Fibroblast of upper back skin (primary cell): ENCODE measurements at regions not wholly inside any gene's neighbourhood (a gene's known extent, or its start where the extent isn't known, plus 50 kb on each side); places are given as distances from the start of the nearest gene placed in this dataset.

Source experiments
- DNase-seq: peaks from one replicate; pipeline ENCODE4 v3.0.0-alpha.2; 2013

DNA sequence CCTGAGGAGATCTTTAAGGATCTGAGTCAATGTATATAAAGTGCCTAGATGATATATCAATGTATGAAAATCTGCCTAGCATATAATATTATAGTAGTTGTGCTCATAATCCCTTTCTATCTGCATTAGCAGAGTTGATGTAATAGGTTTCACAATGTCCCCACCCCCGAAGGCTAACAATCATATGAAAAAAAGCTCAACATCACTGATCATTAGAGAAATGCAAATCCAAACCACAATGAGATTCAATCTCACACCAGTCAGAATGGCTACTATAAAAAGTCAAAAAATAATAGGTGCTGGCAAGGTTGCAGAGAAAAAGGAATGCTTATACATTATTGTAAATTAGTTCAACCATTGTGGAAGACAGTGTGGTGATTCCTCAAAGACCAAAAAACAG, 147.8 kb upstream of the DPT start:
- no peak for DNase-seq

DNA sequence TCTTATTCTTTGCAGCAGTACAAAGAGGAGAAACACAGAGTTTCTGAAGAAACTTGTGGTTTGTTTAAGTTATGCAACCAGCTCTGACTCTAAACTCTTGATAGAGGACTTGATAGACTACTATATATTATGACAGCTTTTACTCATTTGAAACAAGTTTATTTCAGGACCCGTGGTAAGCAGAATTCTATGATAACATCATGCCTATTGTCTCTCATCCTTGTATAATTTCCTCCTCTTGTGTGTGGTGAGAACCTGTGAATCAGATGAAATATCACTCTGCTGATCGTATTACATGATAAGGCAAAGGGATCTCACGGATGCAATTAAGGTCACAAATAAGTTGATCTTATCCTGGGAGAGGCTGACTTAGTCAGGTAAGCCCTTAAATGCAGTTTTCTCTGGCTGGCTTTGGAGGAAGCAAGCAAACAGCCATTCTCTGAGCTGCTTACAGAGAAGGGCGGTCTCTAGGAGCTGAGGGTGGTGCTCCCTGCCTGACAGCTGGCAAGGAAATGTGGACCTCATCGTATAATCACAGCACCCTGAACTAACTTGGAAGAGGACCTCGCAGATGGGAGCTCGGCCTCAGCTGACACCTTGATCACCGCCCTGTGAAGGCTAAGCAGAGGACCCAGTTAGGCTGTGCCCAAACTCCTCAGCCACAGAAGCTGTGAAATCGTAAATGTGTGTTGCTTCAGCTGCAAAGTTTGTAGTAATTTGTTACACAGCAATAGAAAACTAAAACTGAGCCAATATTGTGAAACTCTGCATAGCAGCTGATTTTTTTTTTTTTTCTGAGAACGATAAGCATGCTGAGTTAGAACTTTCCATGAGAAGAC, 151.1 kb upstream of the DPT start:
- DNase-seq = peak; percentile 23

GRCh38 chr1:168881656-168882260, 152.8 kb upstream of the DPT start:
- no peak for DNase-seq

- no peak for DNase-seq
Observed at GRCh38 chr1:168887381-168887780, 158.4 kb upstream of the DPT start.

DNA sequence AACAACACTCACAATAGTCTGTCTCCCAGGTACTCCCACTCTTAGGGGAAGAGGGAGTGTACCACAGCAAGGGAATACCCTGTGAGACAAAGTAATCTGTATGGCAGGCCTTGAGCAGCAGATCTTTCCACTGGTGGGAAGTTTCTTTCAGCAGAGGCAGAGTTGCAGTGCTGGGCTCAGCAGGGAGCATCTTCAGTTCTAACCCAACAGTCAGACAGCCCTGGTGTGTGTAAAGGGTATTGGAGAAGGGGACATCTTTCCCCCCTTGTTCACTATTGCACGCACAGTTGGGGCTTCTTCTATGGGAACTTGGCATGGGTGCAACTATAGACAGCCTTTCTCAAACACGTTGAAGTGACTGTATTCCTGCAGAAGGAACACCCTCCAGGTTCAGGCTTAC, 159.4 kb upstream of the DPT start:
- no peak for DNase-seq

DNA sequence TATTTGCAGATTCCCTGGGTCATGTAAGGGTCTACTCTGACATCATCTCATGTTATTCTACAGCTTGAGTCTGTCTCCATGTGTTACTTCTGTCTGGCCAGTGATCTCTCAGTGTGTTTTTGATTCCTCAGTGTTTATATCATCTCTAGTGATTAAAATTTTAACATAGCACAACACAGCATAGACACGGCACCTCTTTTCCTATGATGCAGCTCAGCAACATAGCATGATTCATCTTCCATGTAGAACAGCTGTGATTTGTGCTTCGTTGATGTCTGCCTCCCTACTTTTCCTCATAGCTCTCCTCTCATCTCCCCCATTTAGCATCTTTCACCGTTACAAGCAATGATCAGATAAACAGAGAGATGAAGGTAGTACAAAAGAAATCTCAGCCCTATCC, 163.9 kb upstream of the DPT start:
- DNase-seq = peak; percentile 11

GRCh38 chr1:168893359-168893801, 164.4 kb upstream of the DPT start:
- DNase-seq = peak; percentile 24

DNA sequence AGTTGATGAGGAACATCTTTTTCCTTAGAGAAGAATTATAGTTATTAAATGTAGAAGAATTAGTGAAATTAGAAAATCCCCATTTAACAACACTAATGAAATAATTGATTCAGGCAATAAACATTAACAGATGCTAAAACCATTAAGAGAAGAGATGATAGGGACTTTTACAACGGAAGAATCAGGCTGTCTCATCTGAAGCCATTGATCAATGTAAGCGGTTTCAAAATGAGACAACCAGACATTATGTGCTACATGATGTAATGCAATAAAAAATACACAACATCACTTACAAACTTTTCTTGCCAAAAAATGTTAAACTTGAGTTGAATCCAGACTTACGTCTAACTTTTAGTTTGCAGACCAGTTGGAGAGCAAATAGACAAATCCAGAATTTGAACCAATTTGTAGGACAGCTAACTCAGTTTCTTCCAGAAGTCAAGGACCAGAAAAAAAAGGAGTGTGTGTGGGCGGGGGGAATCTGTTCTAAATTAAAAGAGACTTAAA, 165.4 kb upstream of the DPT start:
- peak; percentile 24 for DNase-seq

GRCh38 chr1:168897249-168897648, 168.2 kb upstream of the DPT start:
- no peak for DNase-seq

DNA sequence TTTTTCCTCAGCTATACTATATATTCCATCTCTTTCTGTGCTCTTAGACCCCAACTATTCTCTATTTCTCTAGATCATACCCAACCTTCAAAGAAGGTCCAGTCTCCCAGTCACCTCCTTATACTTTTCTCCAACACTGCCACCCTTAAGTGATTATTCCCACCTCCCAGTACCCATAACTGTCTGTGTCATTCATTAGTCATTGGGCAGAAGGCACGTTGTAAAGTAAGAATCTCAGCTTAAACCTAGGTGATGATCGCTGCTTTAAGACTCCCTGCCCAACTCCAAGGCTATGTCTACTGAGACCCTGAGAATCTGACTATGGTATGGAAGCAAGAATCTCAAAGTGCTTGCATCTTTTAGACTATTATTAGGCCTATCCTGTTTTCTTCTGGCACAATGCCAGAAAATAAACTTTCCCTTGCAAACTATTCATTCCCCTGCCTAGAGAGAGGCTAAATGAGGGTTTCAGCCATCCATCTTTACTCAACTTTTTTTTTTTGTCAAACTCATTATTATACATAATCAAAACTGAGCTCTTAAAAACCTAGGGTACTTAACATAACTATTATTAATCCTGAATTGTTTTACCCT, 174.3 kb upstream of the DPT start:
- DNase-seq = no peak

- no peak for DNase-seq
Observed at GRCh38 chr1:168905633-168906032, 176.6 kb upstream of the DPT start.

DNA sequence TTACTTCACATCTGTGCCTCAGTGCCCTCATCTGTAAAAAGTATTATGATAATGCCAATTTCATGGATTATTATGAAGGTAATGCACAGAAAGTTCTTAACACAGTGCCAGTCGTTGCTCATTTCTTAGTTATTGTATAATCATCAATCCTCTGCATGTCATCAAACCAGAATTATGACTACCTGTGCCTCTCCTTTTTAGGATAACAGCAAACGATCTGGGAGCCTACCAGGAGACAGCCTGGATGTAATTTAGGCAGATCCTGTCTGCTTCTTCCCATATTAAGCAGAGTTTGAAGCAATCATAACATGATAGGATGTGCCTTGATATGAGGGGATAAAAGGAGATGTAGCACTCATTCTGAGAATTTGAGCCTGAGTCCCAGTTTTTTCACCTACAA, 177.4 kb upstream of the DPT start:
- no peak for DNase-seq

GRCh38 chr1:168907053-168907452, 178.0 kb upstream of the DPT start:
- no peak for DNase-seq

- no peak for DNase-seq
Observed at GRCh38 chr1:168907786-168908348, 178.9 kb upstream of the DPT start.

DNA sequence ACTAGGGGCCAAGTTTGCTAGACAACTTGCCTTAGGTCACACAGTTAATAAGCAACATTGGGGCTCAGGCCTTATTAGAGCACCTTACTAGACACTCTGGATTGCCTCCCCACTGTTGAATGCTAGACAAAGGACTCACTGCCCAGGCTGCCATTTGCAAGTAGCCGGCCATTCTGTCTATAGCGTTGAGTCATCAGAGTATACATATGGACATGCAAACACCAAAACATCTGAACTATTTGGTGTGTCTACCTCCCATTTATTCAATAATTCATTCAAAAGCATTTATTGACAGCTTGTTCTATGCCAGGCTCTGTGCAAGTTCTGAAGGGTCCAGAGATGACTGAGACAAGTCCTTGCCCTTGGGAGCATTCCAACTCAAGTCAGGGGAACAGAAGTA, 181.4 kb upstream of the DPT start:
- DNase-seq = no peak

GRCh38 chr1:168911370-168911769, 182.4 kb upstream of the DPT start:
- no peak for DNase-seq

- no peak for DNase-seq
Observed at GRCh38 chr1:168913711-168914463, 184.9 kb upstream of the DPT start.

DNA sequence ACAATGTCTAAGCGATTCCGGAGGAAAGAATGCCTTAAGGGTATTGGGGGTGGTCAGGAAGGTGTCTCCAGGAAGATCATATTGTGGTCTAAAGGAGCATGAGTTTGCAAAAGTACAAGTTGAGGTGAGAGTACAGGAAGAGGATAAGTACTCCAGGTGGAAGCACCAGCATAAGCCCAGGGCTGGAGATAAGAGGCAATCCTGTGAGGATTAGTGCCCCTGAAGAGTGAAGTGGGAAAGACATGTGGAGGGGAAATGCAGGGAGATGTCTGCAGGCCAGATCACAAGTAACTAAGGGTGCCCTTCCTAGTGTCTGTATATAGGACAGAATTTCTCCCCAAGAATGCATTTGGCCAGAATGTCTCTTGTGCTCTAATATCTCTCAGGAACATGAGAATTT, 188.3 kb upstream of the DPT start:
- DNase-seq = no peak

DNA sequence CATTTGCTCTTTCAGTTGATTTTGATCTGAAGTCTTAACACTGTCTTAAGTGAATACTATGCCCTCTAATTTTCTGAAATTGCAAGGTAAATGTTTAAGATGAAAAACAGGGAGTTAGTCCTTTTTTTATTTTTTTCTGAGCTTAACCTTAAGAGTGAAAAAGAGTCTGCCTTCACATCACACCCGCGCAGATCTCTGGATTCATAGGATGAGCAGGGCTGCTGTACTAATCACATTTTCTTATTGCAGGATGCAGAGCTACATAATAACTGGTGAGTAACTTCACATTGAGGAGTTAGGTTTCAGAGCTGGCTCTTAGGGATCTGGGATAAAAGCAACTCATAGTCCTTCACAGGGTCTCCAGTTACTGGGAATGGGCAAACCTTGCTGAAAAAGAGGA, 188.7 kb upstream of the ATP1B1 start:
- DNase-seq = no peak

DNA sequence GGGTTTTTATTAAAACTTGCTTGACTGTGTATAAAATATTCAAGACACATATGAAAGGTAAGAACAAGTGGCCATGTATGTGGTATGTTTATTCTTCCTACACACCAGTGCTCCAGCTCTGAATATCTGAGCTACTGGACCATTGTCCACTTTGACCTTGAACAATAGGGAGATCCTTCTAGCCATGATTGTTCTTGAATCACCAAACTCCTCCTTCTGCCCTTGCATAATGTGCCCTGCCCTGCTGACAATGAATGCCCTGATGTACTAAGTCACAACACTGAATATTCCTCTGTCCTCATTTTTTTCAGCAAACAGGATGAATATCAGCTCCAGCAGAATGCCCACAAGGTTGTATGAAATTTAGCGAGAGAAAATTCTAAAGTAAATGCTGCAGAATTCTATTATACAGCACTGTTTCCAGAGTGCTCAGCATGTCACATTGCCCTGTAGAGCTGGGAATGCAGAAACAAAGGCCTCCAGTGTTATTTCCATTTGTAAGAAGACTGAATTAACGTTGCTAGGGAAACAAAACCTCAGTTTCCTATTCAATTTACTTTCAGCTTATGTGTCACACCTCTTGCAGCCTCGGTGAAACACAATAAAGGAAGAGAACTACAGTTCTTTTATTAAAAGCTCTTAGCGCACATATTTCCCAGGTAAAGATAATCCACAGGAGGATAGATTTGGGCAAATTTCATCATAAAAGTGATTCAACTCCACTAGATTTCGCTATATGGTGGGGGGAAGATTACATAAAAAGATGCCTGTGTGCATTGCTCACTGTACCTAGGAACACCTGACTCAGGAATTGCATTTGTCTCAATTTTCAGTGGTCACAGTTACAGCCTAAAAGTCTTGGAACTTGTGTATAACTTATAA, 187.4 kb upstream of the ATP1B1 start:
- DNase-seq = no peak

GRCh38 chr1:168920456-168921094, 185.9 kb upstream of the ATP1B1 start:
- DNase-seq = no peak
